ENCODE measurements at regions not wholly inside any gene's neighbourhood (a gene's known extent, or its start where the extent isn't known, plus 50 kb on each side); places are given as distances from the start of the nearest gene placed in this dataset.
"Not testable (repeated sequence)": the region's sequence is repeated elsewhere in the genome, so short reads cannot be mapped to it uniquely, and the experiment has no call there.

GRCh38 chr5:86292811-86293210 lies 324.9 kb upstream of the COX7C start:
- TF ChIP-seq CTCF, POLR2AphosphoS5 (IDR thresholded peaks at IDR 0.05): not testable (repeated sequence)
